ENCODE measurements at regions not wholly inside any gene's neighbourhood (a gene's known extent, or its start where the extent isn't known, plus 50 kb on each side); places are given as distances from the start of the nearest gene placed in this dataset.

DNA sequence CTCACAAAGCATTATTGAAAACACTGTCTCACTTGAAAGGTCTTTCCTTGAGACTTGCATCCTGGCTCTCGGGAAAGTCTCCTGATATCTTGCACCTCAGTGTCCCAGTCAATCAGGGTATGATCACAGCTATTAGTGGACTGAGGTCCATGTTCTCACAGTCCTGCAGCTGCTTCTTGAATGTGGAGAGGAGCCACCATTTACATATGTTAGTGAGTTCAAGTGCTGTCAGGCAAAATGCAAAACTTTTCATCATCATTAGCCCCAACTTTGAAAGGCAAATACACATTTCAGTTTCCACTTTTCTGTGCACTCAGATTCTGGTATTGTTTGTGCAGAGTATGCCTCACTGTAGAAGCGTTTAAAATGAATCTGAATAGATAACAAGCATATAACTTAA, 111.6 kb downstream of the SNX18 start:
- DNase-seq (ENCODE audit: extremely low spot score): no peak
- CTCF ChIA-PET: interaction anchor here (0.8 to 1.5 kb wide), 4 partner anchors 9 to 149 kb away, joined by 3 to 7 read pairs (median 3); partner anchors contain the start of gene SNX18
- POLR2A ChIA-PET: no interaction called here
- TF ChIP-seq, protein P1, sequence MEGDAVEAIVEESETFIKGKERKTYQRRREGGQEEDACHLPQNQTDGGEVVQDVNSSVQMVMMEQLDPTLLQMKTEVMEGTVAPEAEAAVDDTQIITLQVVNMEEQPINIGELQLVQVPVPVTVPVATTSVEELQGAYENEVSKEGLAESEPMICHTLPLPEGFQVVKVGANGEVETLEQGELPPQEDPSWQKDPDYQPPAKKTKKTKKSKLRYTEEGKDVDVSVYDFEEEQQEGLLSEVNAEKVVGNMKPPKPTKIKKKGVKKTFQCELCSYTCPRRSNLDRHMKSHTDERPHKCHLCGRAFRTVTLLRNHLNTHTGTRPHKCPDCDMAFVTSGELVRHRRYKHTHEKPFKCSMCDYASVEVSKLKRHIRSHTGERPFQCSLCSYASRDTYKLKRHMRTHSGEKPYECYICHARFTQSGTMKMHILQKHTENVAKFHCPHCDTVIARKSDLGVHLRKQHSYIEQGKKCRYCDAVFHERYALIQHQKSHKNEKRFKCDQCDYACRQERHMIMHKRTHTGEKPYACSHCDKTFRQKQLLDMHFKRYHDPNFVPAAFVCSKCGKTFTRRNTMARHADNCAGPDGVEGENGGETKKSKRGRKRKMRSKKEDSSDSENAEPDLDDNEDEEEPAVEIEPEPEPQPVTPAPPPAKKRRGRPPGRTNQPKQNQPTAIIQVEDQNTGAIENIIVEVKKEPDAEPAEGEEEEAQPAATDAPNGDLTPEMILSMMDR (IDR thresholded peaks at IDR 0.05; ENCODE audit: control extremely low read depth, extremely low read depth, low read depth, missing control alignments): no peak

DNA sequence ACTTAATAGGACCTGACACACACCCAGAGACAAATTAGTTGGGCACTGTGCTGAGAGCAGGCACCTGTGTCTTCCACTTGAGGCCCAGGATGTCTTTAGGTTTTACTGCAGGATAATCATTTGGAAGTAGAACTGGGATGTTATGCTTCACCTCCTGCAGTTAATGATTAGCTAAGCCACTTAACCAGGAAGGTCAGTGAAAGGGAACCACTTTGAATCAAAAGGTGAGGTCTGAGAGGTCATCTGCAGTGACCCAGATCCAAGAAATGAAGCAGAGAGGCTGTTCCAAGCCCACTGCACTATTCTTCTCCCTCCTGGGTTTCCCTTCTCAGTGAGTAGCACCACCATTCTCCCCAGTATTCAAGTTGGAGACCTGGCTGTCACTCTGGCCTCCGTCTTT, 110.5 kb downstream of the SNX18 start:
- ChIA-PET POLR2A (no interaction called here), CTCF (interaction anchor here (1.2 to 1.8 kb wide), 3 partner anchors 11 to 120 kb away, joined by 3 to 4 read pairs (median 3); partner anchors contain the start of gene SNX18)
- TF ChIP-seq, protein P1 (IDR thresholded peaks at IDR 0.05; ENCODE audit: control extremely low read depth, extremely low read depth, low read depth, missing control alignments): no peak
- DNase-seq (ENCODE audit: extremely low spot score): no peak

DNA sequence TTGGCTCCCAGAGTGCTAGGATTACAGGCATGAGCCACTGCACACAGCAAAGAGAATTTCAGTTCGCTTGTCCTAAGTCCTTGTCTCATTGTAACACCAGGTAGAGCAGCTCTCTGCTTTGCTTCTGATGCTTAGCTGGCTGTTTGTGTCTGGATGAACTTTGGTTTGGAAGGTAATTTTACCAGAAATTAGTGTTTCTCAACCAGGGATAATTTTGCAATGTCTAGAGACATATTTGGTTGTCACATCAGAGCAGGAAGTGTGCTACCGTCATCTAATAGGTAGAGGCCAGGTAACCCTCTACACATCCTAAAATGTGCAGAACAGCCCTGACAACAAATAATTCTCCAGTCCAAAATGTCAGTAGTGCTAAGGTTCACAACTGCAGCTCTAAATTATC, 108.8 kb downstream of the SNX18 start:
- ChIA-PET POLR2A (no interaction called here), CTCF (interaction anchor here (1.8 kb wide), 1 partner anchor 13 kb away, joined by 4 read pairs; no protein-coding TSS in a partner anchor)
- no peak for DNase-seq (ENCODE audit: extremely low spot score)
- TF ChIP-seq, protein P1 (IDR thresholded peaks at IDR 0.05; ENCODE audit: control extremely low read depth, extremely low read depth, low read depth, missing control alignments): no peak

DNA sequence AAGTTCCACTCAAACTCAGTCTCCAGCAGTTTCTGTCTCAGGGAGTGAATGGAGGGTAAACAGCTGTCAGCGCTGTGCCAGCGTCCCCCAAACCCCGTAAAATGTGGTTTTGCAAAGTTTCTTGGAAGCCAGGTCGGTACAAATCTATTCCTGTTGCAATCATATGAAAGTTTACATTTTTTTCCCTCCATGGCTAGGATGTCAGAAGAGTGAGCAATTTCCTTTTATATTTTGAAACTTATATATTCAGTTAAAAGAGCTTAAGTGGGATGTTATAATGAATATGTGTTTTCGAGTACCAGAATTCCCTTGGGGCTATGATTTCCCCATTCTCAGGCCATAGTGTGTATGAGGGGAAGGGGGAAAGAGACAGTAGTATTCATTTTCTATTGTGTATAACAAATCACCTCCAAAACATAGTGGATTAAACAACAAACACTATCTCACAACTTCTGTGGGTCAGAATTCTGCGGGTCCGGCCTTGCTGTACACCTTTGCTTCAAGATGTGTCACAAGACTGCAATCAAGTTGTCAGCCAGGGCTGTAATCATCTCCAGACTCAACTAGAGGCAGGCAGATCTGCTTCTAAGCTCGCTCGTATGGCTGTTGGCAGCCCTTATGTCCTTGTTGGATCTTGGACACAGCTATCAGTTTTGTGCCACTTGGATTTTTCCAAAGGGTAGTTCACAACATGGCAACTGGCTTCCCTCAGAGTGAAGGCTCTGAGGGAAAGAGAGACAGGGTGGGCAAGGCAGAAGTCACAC, 107.4 kb downstream of the SNX18 start:
- ChIA-PET CTCF (interaction anchor here (0.8 kb wide), 2 partner anchors 16 to 39 kb away, joined by 3 read pairs; no protein-coding TSS in a partner anchor), POLR2A (no interaction called here)
- TF ChIP-seq, protein P1 (IDR thresholded peaks at IDR 0.05; ENCODE audit: control extremely low read depth, extremely low read depth, low read depth, missing control alignments): no peak
- DNase-seq (ENCODE audit: extremely low spot score): no peak

DNA sequence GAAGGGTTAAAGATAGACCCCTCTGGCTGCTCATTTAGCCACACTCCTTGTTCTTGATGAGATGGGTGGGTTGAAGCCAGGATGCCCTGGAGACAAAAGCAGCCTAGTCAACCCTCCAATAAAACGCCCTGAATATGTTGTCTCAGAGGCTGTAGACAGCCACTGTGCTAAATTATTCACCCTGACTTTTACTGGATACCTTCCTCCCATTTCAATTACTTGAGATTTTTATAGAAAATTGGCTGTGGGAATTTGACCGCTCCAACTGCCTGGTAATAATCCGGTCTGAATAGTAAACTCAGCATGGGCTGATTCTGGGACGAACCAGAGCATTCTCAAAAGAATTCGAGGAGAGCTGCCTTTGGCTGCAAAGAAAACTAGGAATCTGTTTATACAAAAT, 104.2 kb downstream of the SNX18 start:
- DNase-seq (ENCODE audit: extremely low spot score): no peak
- CTCF ChIA-PET: interaction anchor here (0.7 kb wide), 1 partner anchor 10 kb away, joined by 3 read pairs; no protein-coding TSS in a partner anchor
- TF ChIP-seq, protein P1 (IDR thresholded peaks at IDR 0.05; ENCODE audit: control extremely low read depth, extremely low read depth, low read depth, missing control alignments): no peak
- POLR2A ChIA-PET: no interaction called here

DNA sequence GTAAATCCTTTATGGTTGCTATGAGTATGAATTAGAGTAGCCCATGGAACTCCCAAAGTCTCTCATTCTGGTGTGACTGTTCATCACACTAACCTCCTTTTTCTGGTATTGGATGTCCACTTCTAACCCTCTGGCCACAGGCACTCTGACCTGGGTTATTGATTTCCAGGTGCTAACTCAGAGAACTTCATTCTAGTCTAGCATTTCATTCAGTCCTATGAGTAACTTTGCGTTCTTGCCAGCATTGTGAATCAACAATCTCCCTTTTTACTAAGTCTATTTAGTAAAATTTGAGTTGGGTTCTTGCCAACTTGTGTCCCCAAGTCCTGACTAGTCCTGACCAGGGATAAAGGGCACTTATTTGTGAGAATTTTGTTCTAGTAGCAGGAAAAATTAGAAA, 103.5 kb downstream of the SNX18 start:
- CTCF ChIA-PET: no interaction called here
- DNase-seq (ENCODE audit: extremely low spot score): no peak
- POLR2A ChIA-PET: no interaction called here
- TF ChIP-seq, protein P1 (IDR thresholded peaks at IDR 0.05; ENCODE audit: control extremely low read depth, extremely low read depth, low read depth, missing control alignments): no peak

Measured in GM10248 (cell line).